Adipocyte (in vitro differentiated cells): ENCODE measurements at regions not wholly inside any gene's neighbourhood (a gene's known extent, or its start where the extent isn't known, plus 50 kb on each side); places are given as distances from the start of the nearest gene placed in this dataset.

Experiments used
- DNase-seq: peaks from one replicate; pipeline ENCODE4 v3.0.0-alpha.2; 2015; ENCODE audit warnings: low read depth
- H3K27me3 ChIP-seq: replicated peaks from 2 replicates; pipeline ENCODE4 v1.7.0; 2013; ENCODE audit warnings: mild to moderate bottlenecking, low read length, moderate library complexity; ENCODE audit not compliant: control insufficient read depth, insufficient read depth
- H3K36me3 ChIP-seq: 2 replicates; pipeline ENCODE4 v1.7.0; 2013; ENCODE audit warnings: low read length, mild to moderate bottlenecking, moderate library complexity; ENCODE audit not compliant: control insufficient read depth, insufficient read depth, severe bottlenecking
- H3K4me1 ChIP-seq: 2 replicates; pipeline ENCODE4 v1.7.0; 2013; ENCODE audit warnings: mild to moderate bottlenecking, low read length, moderate library complexity; ENCODE audit not compliant: control insufficient read depth, insufficient read depth
- H3K4me3 ChIP-seq: 2 replicates; pipeline ENCODE4 v1.7.0; 2013; ENCODE audit warnings: mild to moderate bottlenecking, low read length, moderate library complexity
- H3K9ac ChIP-seq: 2 replicates; pipeline ENCODE4 v1.7.0; 2013; ENCODE audit warnings: mild to moderate bottlenecking, low read length, moderate library complexity
- H3K9me3 ChIP-seq: 2 replicates; pipeline ENCODE4 v1.7.0; 2013; ENCODE audit warnings: mild to moderate bottlenecking, low read length, moderate library complexity; ENCODE audit not compliant: control insufficient read depth

DNA sequence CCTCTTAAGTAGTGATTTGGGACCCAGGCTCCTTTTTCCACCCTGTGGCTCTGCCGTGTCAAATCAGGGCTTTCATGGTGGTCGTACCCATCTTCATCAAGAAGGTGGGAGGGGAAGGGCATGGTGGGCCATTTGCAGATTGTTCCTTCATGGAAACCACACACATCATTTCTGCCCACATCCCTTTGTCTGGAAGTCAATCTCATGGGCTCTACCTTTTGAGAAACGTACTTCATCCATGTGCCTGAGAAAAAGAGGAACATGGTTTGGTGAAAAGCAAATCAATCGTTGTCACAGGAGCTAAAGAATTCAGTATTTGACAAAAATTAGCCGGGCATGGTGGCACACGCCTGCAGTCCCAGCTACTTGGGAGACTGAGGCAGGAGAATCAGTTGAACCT is 233.4 kb downstream of the FOXO1 start:
- Histone ChIP-seq H3K4me3 (no peak overlapping the region), H3K27me3 (no peaks in the 10 kb centered on the region)

GRCh38 chr13:40433577-40433976 is 232.9 kb downstream of the FOXO1 start:
- Histone ChIP-seq H3K9ac (no peak overlapping the region), H3K36me3 (no peaks in the 10 kb centered on the region), H3K4me3 (no peak overlapping the region), H3K27me3 (no peaks in the 10 kb centered on the region), H3K4me1 (peaks cover 27% of the 10 kb centered on the region), H3K9me3 (no peaks in the 10 kb centered on the region)
- no peak for DNase-seq

More for the DNA sequence above, 233.4 kb downstream of the FOXO1 start:
- DNase-seq = no peak
- H3K4me1 ChIP-seq = peaks cover 21% of the 10 kb centered on the region
- H3K36me3 ChIP-seq = no peaks in the 10 kb centered on the region
- H3K9ac ChIP-seq = no peak overlapping the region
- no peaks in the 10 kb centered on the region for H3K9me3 ChIP-seq

- Histone ChIP-seq H3K4me1 (peaks cover 37% of the 10 kb centered on the region), H3K4me3 (no peak overlapping the region), H3K9me3 (no peaks in the 10 kb centered on the region), H3K9ac (no peak overlapping the region), H3K36me3 (no peaks in the 10 kb centered on the region), H3K27me3 (no peaks in the 10 kb centered on the region)
- no peak for DNase-seq
Measured at GRCh38 chr13:40434516-40435397, 231.7 kb downstream of the FOXO1 start.

DNA sequence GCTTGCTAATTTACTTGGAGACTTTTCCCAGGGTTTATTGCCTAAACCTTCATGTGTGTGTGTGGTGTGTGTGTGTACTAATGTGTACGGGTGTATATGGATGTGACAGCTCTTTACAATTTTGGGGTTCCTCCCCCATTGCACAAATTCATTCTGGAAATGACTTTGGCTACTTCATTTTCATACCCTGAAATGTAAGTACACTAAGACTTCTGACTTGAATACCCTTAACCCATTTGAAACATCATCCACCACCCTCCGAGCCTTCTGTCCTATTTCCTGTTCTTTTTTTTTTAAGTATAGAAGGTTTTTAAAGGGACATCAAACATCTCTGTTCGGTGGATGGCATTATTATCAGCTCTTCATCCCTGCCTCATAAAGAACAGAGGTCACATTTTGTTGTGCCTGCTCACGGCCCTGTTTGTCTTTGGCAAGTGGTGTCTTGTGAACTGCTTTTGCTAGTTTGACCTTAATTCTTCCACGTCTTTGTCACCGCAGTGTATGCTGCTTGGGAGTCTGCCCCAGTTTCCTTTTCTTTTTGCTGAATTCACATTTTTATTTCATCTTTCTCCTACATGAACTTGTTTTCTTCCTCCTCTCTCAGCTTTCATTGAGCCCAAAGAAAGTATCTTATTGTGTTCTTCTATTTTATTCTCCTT is 228.3 kb downstream of the FOXO1 start:
- H3K27me3 ChIP-seq = no peaks in the 10 kb centered on the region
- H3K4me1 ChIP-seq = peaks cover 44% of the 10 kb centered on the region
- peak overlapping the region; percentile 91 for H3K9ac ChIP-seq
- peak overlapping the region; percentile 72 for H3K4me3 ChIP-seq
- H3K36me3 ChIP-seq = no peaks in the 10 kb centered on the region
- no peaks in the 10 kb centered on the region for H3K9me3 ChIP-seq
- no peak for DNase-seq

DNA sequence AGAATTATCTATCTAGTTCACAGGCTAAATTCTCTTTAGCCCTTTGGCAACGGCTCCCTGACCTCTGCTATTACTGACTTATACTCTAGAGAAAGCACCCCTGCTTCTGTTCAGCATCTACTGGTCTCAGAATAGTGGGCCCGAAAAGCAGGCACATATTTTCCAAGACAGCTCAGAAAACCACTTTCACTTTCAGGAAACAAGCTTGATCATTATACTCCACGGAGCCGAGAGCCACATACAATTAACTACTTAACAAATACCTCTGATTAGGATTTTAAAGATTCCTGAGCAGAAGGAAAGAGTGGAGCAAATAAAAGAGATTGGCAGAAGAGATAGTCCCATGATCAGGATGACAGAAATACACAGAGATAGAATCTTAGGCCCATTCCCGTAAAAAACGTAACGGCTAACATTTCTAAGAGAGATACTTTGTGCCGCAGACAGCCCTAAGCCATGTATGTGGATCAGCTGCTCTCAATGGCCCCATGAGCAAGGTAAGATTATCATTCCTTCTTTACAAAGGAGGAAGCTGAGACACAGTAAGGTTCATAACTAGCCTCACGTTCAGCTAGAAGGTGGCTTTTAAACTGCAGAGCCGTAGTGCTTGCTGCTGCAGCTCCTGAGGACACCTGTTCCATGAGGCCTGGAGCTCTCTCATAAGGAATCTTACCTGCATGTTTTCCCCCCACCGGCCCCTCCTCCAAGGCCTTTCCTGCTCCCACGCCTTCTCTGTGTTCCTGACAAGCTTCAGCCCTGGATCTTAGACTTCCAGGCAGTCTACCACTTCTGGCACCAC is 227.2 kb downstream of the FOXO1 start:
- DNase-seq = peak; percentile 2
- Histone ChIP-seq H3K36me3 (no peaks in the 10 kb centered on the region), H3K9ac (peak overlapping the region; percentile 91), H3K9me3 (no peaks in the 10 kb centered on the region), H3K4me3 (peak overlapping the region; percentile 72), H3K27me3 (no peaks in the 10 kb centered on the region), H3K4me1 (peaks cover 44% of the 10 kb centered on the region)

GRCh38 chr13:40439928-40440327 is 226.5 kb downstream of the FOXO1 start:
- peak overlapping the region; percentile 72 for H3K4me3 ChIP-seq
- peaks cover 44% of the 10 kb centered on the region for H3K4me1 ChIP-seq
- DNase-seq = no peak
- no peaks in the 10 kb centered on the region for H3K36me3 ChIP-seq
- H3K27me3 ChIP-seq = no peaks in the 10 kb centered on the region
- H3K9ac ChIP-seq = peak overlapping the region; percentile 91
- H3K9me3 ChIP-seq = no peaks in the 10 kb centered on the region

DNA sequence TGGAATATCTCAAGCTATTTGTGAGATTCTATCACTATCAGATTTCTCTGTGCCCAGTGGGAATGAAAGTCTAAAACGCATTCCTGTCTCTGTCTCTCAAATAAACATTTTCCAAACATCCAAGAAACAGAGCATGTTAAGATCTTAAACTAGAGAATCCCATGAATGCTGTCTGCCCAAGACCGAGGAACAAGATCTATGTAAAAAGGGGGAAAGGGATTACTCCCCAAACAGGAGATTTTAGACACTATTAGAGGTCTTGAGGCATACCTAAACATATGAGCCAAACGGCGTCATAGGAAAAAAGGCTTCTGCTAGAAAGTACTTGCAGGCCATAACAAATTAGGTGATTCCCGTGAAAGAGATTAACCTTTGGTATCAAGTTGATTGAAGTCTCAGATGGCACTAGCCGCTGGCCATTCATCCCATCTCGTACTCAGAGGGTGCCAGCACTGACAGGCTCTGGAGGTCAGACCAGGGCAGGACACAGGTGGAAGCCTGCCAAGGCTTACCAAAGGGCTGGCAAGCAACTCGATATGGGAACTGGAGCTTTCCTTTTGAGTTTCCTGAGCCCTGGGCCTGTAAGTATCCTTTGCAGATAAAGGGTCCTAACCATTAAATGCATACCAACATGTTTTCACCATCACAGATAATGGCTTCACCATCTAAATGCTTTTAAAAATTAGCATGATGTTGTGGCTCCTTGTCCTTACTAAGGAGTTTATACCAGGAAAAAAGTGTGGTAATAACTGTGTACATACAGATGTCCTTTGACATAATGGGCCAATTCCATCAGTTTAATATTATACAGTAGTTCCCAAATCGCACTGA is 225.2 kb downstream of the FOXO1 start:
- DNase-seq = no peak
- Histone ChIP-seq H3K9ac (peak overlapping the region; percentile 65), H3K27me3 (no peaks in the 10 kb centered on the region), H3K4me1 (peaks cover 45% of the 10 kb centered on the region), H3K9me3 (no peaks in the 10 kb centered on the region), H3K4me3 (peak overlapping the region; percentile 14), H3K36me3 (no peaks in the 10 kb centered on the region)

GRCh38 chr13:40442231-40442630 is 224.2 kb downstream of the FOXO1 start:
- Histone ChIP-seq H3K27me3 (no peaks in the 10 kb centered on the region), H3K4me3 (no peak overlapping the region), H3K9me3 (no peaks in the 10 kb centered on the region), H3K36me3 (no peaks in the 10 kb centered on the region), H3K9ac (no peak overlapping the region), H3K4me1 (peaks cover 49% of the 10 kb centered on the region)
- no peak for DNase-seq

DNA sequence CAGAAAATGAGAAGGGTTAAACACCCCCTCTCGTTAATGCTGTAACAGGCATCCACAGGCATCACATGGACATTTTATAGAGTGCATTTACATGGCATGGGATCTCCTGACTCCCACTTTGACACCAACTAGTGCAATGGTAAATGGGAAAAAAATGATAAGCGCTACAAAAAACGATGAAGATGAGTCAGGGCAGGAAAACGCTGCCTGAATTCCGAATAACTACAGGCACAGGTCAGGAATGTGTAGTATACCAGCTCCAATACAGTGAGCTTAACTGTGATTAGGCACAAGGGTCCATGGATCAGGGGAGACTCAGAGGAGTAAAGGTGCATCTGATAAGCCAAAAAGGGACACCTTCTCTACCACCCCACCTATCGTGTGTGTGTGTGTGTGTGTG is 223.6 kb downstream of the FOXO1 start:
- Histone ChIP-seq H3K4me1 (peaks cover 44% of the 10 kb centered on the region), H3K9me3 (no peaks in the 10 kb centered on the region), H3K27me3 (no peaks in the 10 kb centered on the region), H3K36me3 (no peaks in the 10 kb centered on the region), H3K4me3 (no peak overlapping the region), H3K9ac (no peak overlapping the region)
- DNase-seq = no peak

DNA sequence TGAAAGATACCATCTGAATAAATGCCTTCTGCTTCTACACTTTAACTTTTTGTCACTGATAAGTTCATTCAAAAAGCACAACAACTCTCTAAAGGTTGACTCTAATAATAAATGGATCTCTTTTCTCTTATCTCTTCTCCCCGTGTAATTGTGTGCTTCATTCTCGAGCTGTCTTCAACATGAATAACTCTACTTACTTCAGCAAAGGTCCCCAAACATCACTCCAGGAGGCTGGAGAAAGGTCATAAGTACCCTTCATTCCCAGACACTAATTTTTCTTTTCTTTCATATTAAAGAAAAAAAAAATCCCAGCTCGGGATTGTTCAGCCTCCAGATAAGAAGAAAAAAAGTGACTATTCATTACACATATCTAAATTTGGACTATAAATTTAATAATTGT is 222.2 kb downstream of the FOXO1 start:
- H3K9ac ChIP-seq = no peak overlapping the region
- no peak for DNase-seq
- peaks cover 33% of the 10 kb centered on the region for H3K4me1 ChIP-seq
- no peaks in the 10 kb centered on the region for H3K36me3 ChIP-seq
- H3K9me3 ChIP-seq = no peaks in the 10 kb centered on the region
- H3K27me3 ChIP-seq = no peaks in the 10 kb centered on the region
- no peak overlapping the region for H3K4me3 ChIP-seq
